A549 (cell line): ENCODE measurements at regions not wholly inside any gene's neighbourhood (a gene's known extent, or its start where the extent isn't known, plus 50 kb on each side); places are given as distances from the start of the nearest gene placed in this dataset.

Source experiments
- CBX2 ChIP-seq: fragments of 200-600 bp; sonication (generic); IDR thresholded peaks from 2 replicates; pipeline ENCODE4 v1.6.1; 2016; ENCODE audit warnings: low read depth, mild to moderate bottlenecking, borderline replicate concordance
- FOSL2 ChIP-seq, 2 experiments: fragments of 450-650 bp in 1 of 2; fragments of >200 bp in 1 of 2; sonication (Bioruptor Twin) in 1 of 2; formaldehyde crosslinking; IDR thresholded peaks; 2 replicates each; pipeline versions ENCODE4 v1.5.0 to v1.6.1; 2016 to 2020; ENCODE audit warnings: mild to moderate bottlenecking in 1 of 2, moderate library complexity in 1 of 2
- HES2 ChIP-seq: fragments of >200 bp; sonication (Bioruptor Twin); formaldehyde crosslinking; IDR thresholded peaks from 2 replicates; pipeline ENCODE4 v1.6.1; 2016
- POLR2AphosphoS2 ChIP-seq: conservative IDR thresholded peaks from 2 replicates; pipeline ENCODE4 v1.6.1; 2012; ENCODE audit warnings: low read length, improper control_type of control experiment, inconsistent platforms
- RNF2 ChIP-seq: fragments of 200-600 bp; sonication (generic); IDR thresholded peaks from 2 replicates; pipeline ENCODE4 v1.6.1; 2016; ENCODE audit warnings: low read depth, mild to moderate bottlenecking, antibody characterized with exemption, moderate library complexity, borderline replicate concordance
- SREBF2 ChIP-seq: fragments of 450-650 bp; IDR thresholded peaks from 2 replicates; pipeline ENCODE4 v1.6.1; 2014; ENCODE audit warnings: mild to moderate bottlenecking, moderate library complexity
- TF ChIP-seq, protein P1 (sequence below): fragments of >200 bp; sonication (Bioruptor Twin); formaldehyde crosslinking; IDR thresholded peaks from 3 replicates; pipeline ENCODE4 v1.5.1; 2016

DNA sequence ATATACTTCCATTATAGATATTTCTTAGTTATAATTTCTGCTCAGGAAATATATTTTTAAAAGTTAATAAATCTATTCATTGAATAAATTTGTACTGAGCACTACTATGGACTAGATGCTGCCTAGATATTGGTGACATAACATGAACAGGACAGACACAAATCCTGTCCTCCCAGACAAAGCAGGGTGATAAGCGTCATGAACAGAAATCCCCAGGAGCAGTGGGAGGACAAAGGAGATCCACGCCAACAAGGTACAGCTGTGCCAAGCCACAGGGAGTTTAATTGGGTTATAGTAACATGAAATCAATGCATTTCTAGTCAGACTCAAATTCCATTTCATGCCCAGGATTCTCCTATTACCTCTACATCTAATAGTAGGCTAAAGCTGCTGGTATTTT is 171.8 kb upstream of the CPNE8 start:
- TF ChIP-seq SREBF2 (no peak), CBX2 (no peak), POLR2AphosphoS2 (no peak), RNF2 (no peak), FOSL2 (IDR thresholded peaks at IDR 0.05) (no peak), FOSL2 (CRISPR knock-in tag; IDR thresholded peaks at IDR 0.05) (no peak), HES2 (no peak)
- TF ChIP-seq, protein P1, sequence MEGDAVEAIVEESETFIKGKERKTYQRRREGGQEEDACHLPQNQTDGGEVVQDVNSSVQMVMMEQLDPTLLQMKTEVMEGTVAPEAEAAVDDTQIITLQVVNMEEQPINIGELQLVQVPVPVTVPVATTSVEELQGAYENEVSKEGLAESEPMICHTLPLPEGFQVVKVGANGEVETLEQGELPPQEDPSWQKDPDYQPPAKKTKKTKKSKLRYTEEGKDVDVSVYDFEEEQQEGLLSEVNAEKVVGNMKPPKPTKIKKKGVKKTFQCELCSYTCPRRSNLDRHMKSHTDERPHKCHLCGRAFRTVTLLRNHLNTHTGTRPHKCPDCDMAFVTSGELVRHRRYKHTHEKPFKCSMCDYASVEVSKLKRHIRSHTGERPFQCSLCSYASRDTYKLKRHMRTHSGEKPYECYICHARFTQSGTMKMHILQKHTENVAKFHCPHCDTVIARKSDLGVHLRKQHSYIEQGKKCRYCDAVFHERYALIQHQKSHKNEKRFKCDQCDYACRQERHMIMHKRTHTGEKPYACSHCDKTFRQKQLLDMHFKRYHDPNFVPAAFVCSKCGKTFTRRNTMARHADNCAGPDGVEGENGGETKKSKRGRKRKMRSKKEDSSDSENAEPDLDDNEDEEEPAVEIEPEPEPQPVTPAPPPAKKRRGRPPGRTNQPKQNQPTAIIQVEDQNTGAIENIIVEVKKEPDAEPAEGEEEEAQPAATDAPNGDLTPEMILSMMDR, result no peak
